ENCODE measurements at regions not wholly inside any gene's neighbourhood (a gene's known extent, or its start where the extent isn't known, plus 50 kb on each side); places are given as distances from the start of the nearest gene placed in this dataset.

- Histone ChIP-seq H2AFZ (ENCODE audit: insufficient read depth, low read depth, low read length, poor library complexity, severe bottlenecking) (no peak overlapping the region), H3K9ac (ENCODE audit: low read length) (no peak overlapping the region), H3K36me3 (replicated peaks in 1 of 2; ENCODE audit: control extremely low read depth in 1 of 2, control insufficient read depth in 1 of 2, extremely low read depth in 1 of 2, insufficient read depth in 2 of 2, low read length in 1 of 2) (no peaks in the 10 kb centered on the region), H3K4me2 (replicated peaks; ENCODE audit: low read depth, low read length, poor library complexity, severe bottlenecking) (no peak overlapping the region), H3K4me1 (ENCODE audit: control insufficient read depth in 2 of 2, insufficient read depth in 2 of 2, low read length in 2 of 2) (no peaks in the 10 kb centered on the region), H3K27me3 (replicated peaks in 1 of 4; ENCODE audit: control extremely low read depth in 1 of 4, control insufficient read depth in 3 of 4, insufficient read depth in 4 of 4, low read length in 3 of 4) (peaks cover 0 to 3% (median 0%) of the 10 kb centered on the region in 4 experiments), H3K4me3 (ENCODE audit: control extremely low read depth in 1 of 5, extremely low read depth in 1 of 5, insufficient read depth in 1 of 5, low read depth in 2 of 5, low read length in 4 of 5) (no peak overlapping the region), H4K20me1 (ENCODE audit: control insufficient read depth, insufficient read depth, low read length, poor library complexity, severe bottlenecking) (no peaks in the 10 kb centered on the region), H3K79me2 (ENCODE audit: control insufficient read depth, insufficient read depth, low read length) (no peaks in the 10 kb centered on the region), H3K9me3 (ENCODE audit: control extremely low read depth in 1 of 3, control insufficient read depth in 2 of 3, insufficient read depth in 1 of 3, low read length in 2 of 3) (no peaks in the 10 kb centered on the region), H3K27ac (ENCODE audit: low read length in 2 of 2) (no peak overlapping the region)
- ChIA-PET CTCF (no interaction called here), POLR2A (no interaction called here)
- no peaks in the 10 kb centered on the region for H3K4me1 Mint-ChIP-seq
- peaks cover 2% of the 10 kb centered on the region for H3K9me3 Mint-ChIP-seq (ENCODE audit: insufficient read depth)
- DNase-seq (no peak), ATAC-seq (ENCODE audit: low read depth) (no peak)
- TF ChIP-seq CTCF (IDR thresholded peaks at IDR 0.05) = no peak
- no peak for TF ChIP-seq EZH2 (IDR thresholded peaks at IDR 0.05; ENCODE audit: borderline replicate concordance, insufficient read depth, low read depth, low read length, poor library complexity, severe bottlenecking)
- H3K27me3 Mint-ChIP-seq = no peaks in the 10 kb centered on the region
- WGBS (ENCODE audit: insufficient coverage) = no CpG with 5 or more reads among the region's 1 CpG
- intact Hi-C loops (cut with micrococcal nuclease) = no loop called here
- H3K27ac Mint-ChIP-seq = no peak overlapping the region
- no peak overlapping the region for H3K4me3 Mint-ChIP-seq
Observed at GRCh38 chr5:143870362-143870761, 58.4 kb downstream of the HMHB1 start.

GRCh38 chr5:143870871-143871632, 59.1 kb downstream of the HMHB1 start:
- no peaks in the 10 kb centered on the region for H3K27me3 Mint-ChIP-seq
- Histone ChIP-seq H3K4me3 (ENCODE audit: control extremely low read depth in 1 of 5, extremely low read depth in 1 of 5, insufficient read depth in 1 of 5, low read depth in 2 of 5, low read length in 4 of 5) (no peak overlapping the region), H3K36me3 (replicated peaks in 1 of 2; ENCODE audit: control extremely low read depth in 1 of 2, control insufficient read depth in 1 of 2, extremely low read depth in 1 of 2, insufficient read depth in 2 of 2, low read length in 1 of 2) (no peaks in the 10 kb centered on the region), H4K20me1 (ENCODE audit: control insufficient read depth, insufficient read depth, low read length, poor library complexity, severe bottlenecking) (no peaks in the 10 kb centered on the region), H3K27me3 (replicated peaks in 1 of 4; ENCODE audit: control extremely low read depth in 1 of 4, control insufficient read depth in 3 of 4, insufficient read depth in 4 of 4, low read length in 3 of 4) (peaks cover 0 to 3% (median 0%) of the 10 kb centered on the region in 4 experiments), H2AFZ (ENCODE audit: insufficient read depth, low read depth, low read length, poor library complexity, severe bottlenecking) (no peak overlapping the region), H3K4me1 (ENCODE audit: control insufficient read depth in 2 of 2, insufficient read depth in 2 of 2, low read length in 2 of 2) (no peaks in the 10 kb centered on the region), H3K9me3 (ENCODE audit: control extremely low read depth in 1 of 3, control insufficient read depth in 2 of 3, insufficient read depth in 1 of 3, low read length in 2 of 3) (no peaks in the 10 kb centered on the region), H3K79me2 (ENCODE audit: control insufficient read depth, insufficient read depth, low read length) (no peaks in the 10 kb centered on the region), H3K9ac (ENCODE audit: low read length) (no peak overlapping the region), H3K27ac (ENCODE audit: low read length in 2 of 2) (no peak overlapping the region), H3K4me2 (replicated peaks; ENCODE audit: low read depth, low read length, poor library complexity, severe bottlenecking) (no peak overlapping the region)
- DNase-seq (no peak), ATAC-seq (ENCODE audit: low read depth) (no peak)
- intact Hi-C loops (cut with micrococcal nuclease) = no loop called here
- TF ChIP-seq CTCF (IDR thresholded peaks at IDR 0.05) = no peak
- no peak for TF ChIP-seq EZH2 (IDR thresholded peaks at IDR 0.05; ENCODE audit: borderline replicate concordance, insufficient read depth, low read depth, low read length, poor library complexity, severe bottlenecking)
- POLR2A ChIA-PET = no interaction called here
- no peak overlapping the region for H3K27ac Mint-ChIP-seq
- no peak overlapping the region for H3K4me3 Mint-ChIP-seq
- WGBS (ENCODE audit: insufficient coverage) = 59% methylated on average over 3 of the region's 5 CpGs
- CTCF ChIA-PET = no interaction called here
- no peaks in the 10 kb centered on the region for H3K4me1 Mint-ChIP-seq
- H3K9me3 Mint-ChIP-seq (ENCODE audit: insufficient read depth) = peaks cover 2% of the 10 kb centered on the region
